ENCODE measurements at regions not wholly inside any gene's neighbourhood (a gene's known extent, or its start where the extent isn't known, plus 50 kb on each side); places are given as distances from the start of the nearest gene placed in this dataset.

GRCh38 chr4:10816571-10816970, 132.0 kb upstream of the CLNK start:
- no peak overlapping the region for H3K4me3 Mint-ChIP-seq
- no peak overlapping the region for H3K27ac Mint-ChIP-seq
- H3K9me3 Mint-ChIP-seq: peaks cover 2% of the 10 kb centered on the region
- H3K27me3 Mint-ChIP-seq (ENCODE audit: low read depth): no peaks in the 10 kb centered on the region
- no peaks in the 10 kb centered on the region for H3K36me3 Mint-ChIP-seq (ENCODE audit: low read depth)
- H3K4me1 Mint-ChIP-seq: peaks cover 28% of the 10 kb centered on the region
- TF ChIP-seq CTCF (IDR thresholded peaks at IDR 0.05; ENCODE audit: unreplicated experiment in 3 of 3): no peak

- Mint-ChIP-seq H3K36me3 (ENCODE audit: low read depth) (no peaks in the 10 kb centered on the region), H3K4me3 (no peak overlapping the region), H3K27me3 (ENCODE audit: low read depth) (no peaks in the 10 kb centered on the region), H3K27ac (peak overlapping the region in 2 of 3 experiments; percentile 52 to 76), H3K4me1 (peaks cover 39% of the 10 kb centered on the region), H3K9me3 (peaks cover 6% of the 10 kb centered on the region)
- no peak for TF ChIP-seq CTCF (IDR thresholded peaks at IDR 0.05; ENCODE audit: unreplicated experiment in 3 of 3)
Measured at GRCh38 chr4:10811991-10812390, 127.4 kb upstream of the CLNK start.

- H3K27ac Mint-ChIP-seq: no peak overlapping the region
- H3K36me3 Mint-ChIP-seq (ENCODE audit: low read depth): no peaks in the 10 kb centered on the region
- H3K9me3 Mint-ChIP-seq: peaks cover 6% of the 10 kb centered on the region
- H3K4me1 Mint-ChIP-seq: peaks cover 39% of the 10 kb centered on the region
- TF ChIP-seq CTCF (IDR thresholded peaks at IDR 0.05; ENCODE audit: unreplicated experiment in 3 of 3): no peak
- H3K27me3 Mint-ChIP-seq (ENCODE audit: low read depth): no peaks in the 10 kb centered on the region
- no peak overlapping the region for H3K4me3 Mint-ChIP-seq
Measured at GRCh38 chr4:10810411-10810810, 125.8 kb upstream of the CLNK start.

GRCh38 chr4:10809905-10810304, 125.3 kb upstream of the CLNK start:
- Mint-ChIP-seq H3K27me3 (ENCODE audit: low read depth) (no peaks in the 10 kb centered on the region), H3K4me1 (peaks cover 39% of the 10 kb centered on the region), H3K27ac (no peak overlapping the region), H3K36me3 (ENCODE audit: low read depth) (no peaks in the 10 kb centered on the region), H3K4me3 (no peak overlapping the region), H3K9me3 (peaks cover 6% of the 10 kb centered on the region)
- TF ChIP-seq CTCF (IDR thresholded peaks at IDR 0.05; ENCODE audit: unreplicated experiment in 3 of 3): no peak

- H3K4me1 Mint-ChIP-seq: peaks cover 35% of the 10 kb centered on the region
Measured at GRCh38 chr4:10808591-10808990, 124.0 kb upstream of the CLNK start.

More at GRCh38 chr4:10808591-10808990, 124.0 kb upstream of the CLNK start:
- no peak for TF ChIP-seq CTCF (IDR thresholded peaks at IDR 0.05; ENCODE audit: unreplicated experiment in 3 of 3)
- peaks cover 3% of the 10 kb centered on the region for H3K9me3 Mint-ChIP-seq
- no peaks in the 10 kb centered on the region for H3K36me3 Mint-ChIP-seq (ENCODE audit: low read depth)
- H3K27me3 Mint-ChIP-seq (ENCODE audit: low read depth): no peaks in the 10 kb centered on the region
- H3K4me3 Mint-ChIP-seq: no peak overlapping the region
- peak overlapping the region in 2 of 3 experiments; percentile 23 to 69 for H3K27ac Mint-ChIP-seq
